Skin epidermis (tissue), 12 donors: ENCODE measurements at regions not wholly inside any gene's neighbourhood (a gene's known extent, or its start where the extent isn't known, plus 50 kb on each side); places are given as distances from the start of the nearest gene placed in this dataset.

Experiments
- H3K27ac ChIP-seq, 21 experiments: fragments of 200-600 bp; sonication (generic) in 11 of 21; one replicate each; pipeline ENCODE4 v1.5.0; 2020; ENCODE audit warnings: mild to moderate bottlenecking in 3 of 21, inconsistent platforms in 2 of 21, moderate library complexity in 2 of 21
- H3K4me3 ChIP-seq, 7 experiments: fragments of 200-600 bp; sonication (generic) in 2 of 7; one replicate each; pipeline ENCODE4 v1.5.0; 2020; ENCODE audit warnings: inconsistent platforms in 2 of 7, mild to moderate bottlenecking in 2 of 7, moderate library complexity in 1 of 7

- Histone ChIP-seq H3K4me3 (no peak overlapping the region), H3K27ac (no peak overlapping the region)
Observed at GRCh38 chr11:112352907-112353306, 92.2 kb upstream of the PLET1 start.

- Histone ChIP-seq H3K27ac (no peak overlapping the region), H3K4me3 (no peak overlapping the region)
Observed at GRCh38 chr11:112354364-112354763, 93.7 kb upstream of the PLET1 start.

DNA sequence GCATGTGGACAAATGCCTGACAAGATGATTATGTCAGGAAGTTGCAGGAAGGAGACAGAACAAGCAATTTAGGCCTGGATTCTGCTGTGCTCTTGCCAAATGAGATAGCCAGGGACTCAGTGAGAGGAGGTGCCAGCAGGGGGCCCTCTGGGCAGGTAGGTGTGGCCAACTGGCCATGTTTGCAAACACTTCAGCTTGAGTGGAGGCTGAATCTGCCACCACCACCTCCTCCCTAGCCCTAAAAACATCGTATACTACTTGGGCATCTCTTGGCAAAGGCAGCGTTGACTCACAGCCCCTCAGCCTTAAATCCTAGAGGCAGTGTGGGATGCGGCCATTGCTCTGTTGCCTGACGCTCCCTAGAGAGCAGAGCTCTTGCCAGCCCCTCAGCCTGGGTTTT, 95.1 kb upstream of the PLET1 start:
- Histone ChIP-seq H3K4me3 (no peak overlapping the region), H3K27ac (no peak overlapping the region)

DNA sequence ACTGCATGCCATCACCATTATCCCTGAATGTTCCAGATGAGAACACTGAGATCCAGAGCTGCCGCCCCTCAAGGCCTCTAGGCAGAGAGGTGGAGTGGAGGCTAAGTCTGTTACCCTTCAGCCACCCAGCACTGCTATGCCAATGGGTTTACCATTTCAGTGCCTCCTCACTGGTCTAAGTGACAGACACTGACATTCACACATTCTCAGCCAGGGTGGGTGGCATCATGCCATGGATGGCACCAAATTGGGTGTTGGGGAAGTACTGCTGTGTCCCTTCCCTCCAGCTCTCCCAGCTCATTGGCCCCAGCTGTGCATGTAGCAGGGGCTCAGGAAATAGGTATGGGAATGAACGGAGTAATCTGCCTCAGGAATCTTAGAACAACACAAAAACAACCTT, 96.8 kb upstream of the PLET1 start:
- Histone ChIP-seq H3K27ac (no peak overlapping the region), H3K4me3 (no peak overlapping the region)

DNA sequence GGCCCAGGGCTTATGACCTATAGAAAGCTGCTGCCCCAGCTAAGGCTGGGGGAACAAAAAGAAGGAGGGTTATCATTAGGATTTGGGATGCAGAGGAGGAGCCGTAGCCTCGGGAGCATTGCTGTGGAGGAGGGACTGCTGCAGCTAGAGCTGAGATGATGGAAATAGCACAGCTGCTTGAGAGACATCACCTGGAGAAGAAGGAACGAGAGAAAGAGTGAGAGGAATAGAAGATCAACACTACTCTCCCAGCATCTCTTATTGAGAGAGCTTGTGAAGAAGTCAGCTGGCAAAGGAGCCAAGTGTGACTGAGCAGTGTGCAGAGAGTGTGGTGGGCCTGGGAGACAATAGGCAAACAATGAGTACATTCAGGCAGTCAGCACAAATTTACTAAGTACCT, 100.7 kb upstream of the PLET1 start:
- no peak overlapping the region for H3K4me3 ChIP-seq
- no peak overlapping the region for H3K27ac ChIP-seq

DNA sequence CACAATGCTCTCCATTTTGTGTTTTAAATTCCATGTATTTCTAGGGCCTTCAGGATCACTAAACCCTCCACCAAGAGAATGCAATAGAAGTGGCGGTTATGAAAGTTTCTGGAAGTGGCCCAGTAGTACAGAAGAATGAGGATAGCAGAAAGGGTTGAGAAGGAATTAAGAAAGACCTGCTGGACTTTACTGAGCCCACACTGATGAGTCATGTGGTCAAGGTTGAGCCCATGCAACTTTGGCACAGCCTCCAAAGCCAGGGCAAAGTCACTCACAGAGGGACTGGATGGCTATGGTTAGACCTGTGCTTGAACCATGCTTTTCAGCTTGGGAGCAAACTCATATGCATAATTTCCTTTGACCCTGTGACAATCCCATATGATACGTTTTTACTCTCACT, 102.9 kb upstream of the PLET1 start:
- no peak overlapping the region for H3K27ac ChIP-seq

GRCh38 chr11:112364962-112365481, 104.4 kb upstream of the PLET1 start:
- H3K4me3 ChIP-seq = no peak overlapping the region
- no peak overlapping the region for H3K27ac ChIP-seq

More for the DNA sequence above, 102.9 kb upstream of the PLET1 start:
- no peak overlapping the region for H3K4me3 ChIP-seq

- no peak overlapping the region for H3K27ac ChIP-seq
Observed at GRCh38 chr11:112366012-112366411, 105.4 kb upstream of the PLET1 start.

DNA sequence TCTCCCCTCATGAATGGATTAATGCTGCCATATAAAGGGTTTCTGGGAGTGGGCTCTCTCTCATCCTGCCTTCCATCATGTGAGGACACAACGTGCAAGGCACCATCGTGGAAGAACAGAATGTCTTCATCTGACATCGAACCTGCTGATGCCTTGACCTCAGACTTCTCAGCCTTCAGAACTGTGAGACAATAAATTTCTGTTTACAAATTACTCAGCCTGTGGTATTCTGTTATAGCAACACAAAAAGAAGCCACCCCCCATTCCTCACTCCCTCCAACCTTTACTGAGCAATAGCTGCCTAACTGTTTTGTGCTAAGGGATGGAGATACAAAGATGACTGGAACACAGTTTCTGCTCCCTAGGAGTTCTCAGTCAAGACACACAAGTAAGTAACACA, 106.1 kb upstream of the PLET1 start:
- Histone ChIP-seq H3K4me3 (no peak overlapping the region), H3K27ac (no peak overlapping the region)

More at GRCh38 chr11:112366012-112366411, 105.4 kb upstream of the PLET1 start:
- no peak overlapping the region for H3K4me3 ChIP-seq

- H3K4me3 ChIP-seq = no peak overlapping the region
- H3K27ac ChIP-seq = no peak overlapping the region
Observed at GRCh38 chr11:112367461-112367860, 106.8 kb upstream of the PLET1 start.

GRCh38 chr11:112367895-112368294, 107.2 kb upstream of the PLET1 start:
- no peak overlapping the region for H3K4me3 ChIP-seq
- H3K27ac ChIP-seq = no peak overlapping the region

GRCh38 chr11:112368381-112368780, 107.7 kb upstream of the PLET1 start:
- Histone ChIP-seq H3K4me3 (no peak overlapping the region), H3K27ac (no peak overlapping the region)

GRCh38 chr11:112369374-112369773, 108.7 kb upstream of the PLET1 start:
- no peak overlapping the region for H3K4me3 ChIP-seq
- H3K27ac ChIP-seq = no peak overlapping the region

DNA sequence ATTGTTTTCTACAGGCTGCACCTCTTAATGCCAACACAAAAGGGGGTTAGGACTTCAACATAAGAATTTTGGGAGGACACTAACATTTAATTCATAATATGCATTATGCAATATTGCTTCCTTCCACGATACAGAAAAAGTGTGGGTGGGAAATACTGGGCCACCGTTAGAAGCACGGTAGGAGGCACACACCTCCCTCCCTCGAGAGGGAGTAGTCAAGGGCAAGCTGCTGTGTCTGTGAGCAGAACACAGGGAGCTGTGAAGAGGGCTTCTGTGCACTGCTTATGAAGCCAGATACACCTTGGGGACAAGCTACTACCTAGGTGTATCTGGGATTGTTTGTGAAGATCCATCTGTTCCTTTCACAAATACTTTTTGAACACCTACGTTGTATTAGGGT, 109.3 kb upstream of the PLET1 start:
- Histone ChIP-seq H3K27ac (no peak overlapping the region), H3K4me3 (no peak overlapping the region)

DNA sequence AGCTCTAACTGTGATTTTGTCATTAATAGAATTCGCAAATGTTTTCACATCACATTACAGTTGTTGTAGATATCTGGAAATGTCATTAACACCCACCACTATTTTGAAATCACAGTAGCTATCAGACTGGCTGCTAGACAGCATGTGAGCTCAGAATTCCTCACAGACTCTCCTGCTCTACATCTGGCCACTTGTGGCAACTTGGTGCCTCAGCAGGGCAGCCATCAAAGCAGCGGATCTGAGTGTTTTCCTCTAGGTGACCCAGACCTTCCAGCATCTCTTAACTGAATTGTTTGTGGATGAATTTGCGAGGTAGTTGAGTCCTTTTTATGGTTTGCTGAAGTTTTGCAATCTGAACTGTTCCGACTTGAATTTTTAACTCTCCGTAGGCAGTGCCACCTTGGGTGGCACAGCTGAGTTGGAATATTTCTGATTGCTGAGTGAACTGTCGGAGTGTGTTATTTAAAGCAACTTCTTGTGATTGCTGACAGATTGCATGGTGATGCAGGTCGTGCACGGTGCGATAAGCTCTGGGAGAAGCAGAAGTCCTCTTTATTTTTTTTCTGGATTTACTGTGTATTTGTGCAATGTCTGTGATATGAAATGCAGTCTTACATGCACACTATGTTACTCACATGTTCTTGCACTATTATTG, 114.0 kb upstream of the PLET1 start:
- no peak overlapping the region for H3K27ac ChIP-seq
- no peak overlapping the region for H3K4me3 ChIP-seq

GRCh38 chr11:112377946-112378345, 117.3 kb upstream of the PLET1 start:
- Histone ChIP-seq H3K27ac (no peak overlapping the region), H3K4me3 (no peak overlapping the region)

- Histone ChIP-seq H3K4me3 (no peak overlapping the region), H3K27ac (no peak overlapping the region)
Observed at GRCh38 chr11:112380464-112380863, 119.8 kb upstream of the PLET1 start.

- H3K4me3 ChIP-seq = no peak overlapping the region
- H3K27ac ChIP-seq = no peak overlapping the region
Observed at GRCh38 chr11:112381578-112381977, 120.9 kb upstream of the PLET1 start.

DNA sequence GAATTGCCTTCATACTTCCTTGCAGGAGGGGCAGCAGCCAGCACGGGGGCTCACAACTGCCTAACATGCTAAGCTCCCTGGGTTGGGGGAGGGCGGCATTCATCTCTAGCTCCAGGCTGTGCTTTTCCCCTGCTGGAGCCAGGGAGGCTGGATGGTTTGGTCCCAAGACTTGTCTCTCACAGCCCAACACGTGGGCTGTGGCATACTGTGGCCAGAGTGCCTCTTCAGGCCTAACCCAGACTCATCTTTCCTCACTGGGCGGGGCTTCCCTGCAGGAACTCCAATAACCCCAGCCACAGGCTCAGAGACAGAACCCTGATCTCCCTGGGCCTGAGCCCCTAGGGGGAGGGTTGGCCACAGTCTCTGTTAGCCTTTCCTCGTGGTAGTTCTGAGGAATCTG, 121.9 kb upstream of the PLET1 start:
- Histone ChIP-seq H3K27ac (no peak overlapping the region), H3K4me3 (no peak overlapping the region)

- Histone ChIP-seq H3K27ac (no peak overlapping the region), H3K4me3 (no peak overlapping the region)
Observed at GRCh38 chr11:112388496-112388895, 127.8 kb upstream of the PLET1 start.

GRCh38 chr11:112391086-112391485, 130.4 kb upstream of the PLET1 start:
- Histone ChIP-seq H3K4me3 (no peak overlapping the region), H3K27ac (no peak overlapping the region)

GRCh38 chr11:112392904-112393303, 132.2 kb upstream of the PLET1 start:
- Histone ChIP-seq H3K4me3 (no peak overlapping the region), H3K27ac (no peak overlapping the region)
